CD4-positive, CD25-positive, alpha-beta regulatory T cell (primary cell): ENCODE measurements at regions not wholly inside any gene's neighbourhood (a gene's known extent, or its start where the extent isn't known, plus 50 kb on each side); places are given as distances from the start of the nearest gene placed in this dataset.

Experiments
- ATAC-seq, 2 donors: fragments of 150-1000 bp; cut with Tn5 transposase; one replicate each; pipeline ENCODE4 v1.10.0; 2021; ENCODE audit warnings: low read depth in 2 of 2, moderate number of reproducible peaks in 2 of 2, moderate library complexity in 1 of 2
- DNase-seq, 3 donors: peaks; one replicate each; pipeline versions ENCODE4 v3.0.0 to v3.0.0-alpha.2; 2012 to 2022; ENCODE audit warnings: mixed read lengths in 1 of 3
- H3K27ac ChIP-seq: one replicate; pipeline ENCODE4 v1.7.0; 2013; ENCODE audit warnings: mild to moderate bottlenecking, low read length; ENCODE audit not compliant: insufficient read depth, poor library complexity, severe bottlenecking
- H3K27me3 ChIP-seq: one replicate; pipeline ENCODE4 v1.7.0; 2013; ENCODE audit warnings: low read length; ENCODE audit not compliant: control insufficient read depth, insufficient read depth
- H3K36me3 ChIP-seq: one replicate; pipeline ENCODE4 v1.7.0; 2013; ENCODE audit warnings: mild to moderate bottlenecking, low read length, moderate library complexity; ENCODE audit not compliant: control insufficient read depth, insufficient read depth
- H3K4me1 ChIP-seq: 2 replicates; pipeline ENCODE4 v1.7.0; 2013; ENCODE audit warnings: mild to moderate bottlenecking, low read length; ENCODE audit not compliant: insufficient read depth, control insufficient read depth, poor library complexity, severe bottlenecking
- H3K4me3 ChIP-seq: one replicate; pipeline ENCODE4 v1.7.0; 2013; ENCODE audit warnings: low read depth, mild to moderate bottlenecking, low read length, moderate library complexity
- H3K9me3 ChIP-seq, 2 experiments: 1 replicate in 1 of 2; 2 replicates in 1 of 2; pipeline ENCODE4 v1.7.0; 2013; ENCODE audit warnings: low read length in 2 of 2, mild to moderate bottlenecking in 1 of 2, moderate library complexity in 1 of 2; ENCODE audit not compliant: control insufficient read depth in 2 of 2
- H3K27ac Mint-ChIP-seq, 3 donors: one replicate each; pipeline ENCODE4 v1.8.0; 2020 to 2022; ENCODE audit warnings: mild to moderate bottlenecking in 3 of 3, mixed read lengths in 3 of 3, moderate library complexity in 2 of 3
- H3K27me3 Mint-ChIP-seq: one replicate; pipeline ENCODE4 v1.8.0; 2022; ENCODE audit warnings: mild to moderate bottlenecking, mixed read lengths
- H3K36me3 Mint-ChIP-seq: one replicate; pipeline ENCODE4 v1.8.0; 2020; ENCODE audit warnings: mixed read lengths
- H3K4me1 Mint-ChIP-seq, 4 donors: one replicate each; pipeline ENCODE4 v1.8.0; 2020 to 2022; ENCODE audit warnings: mixed read lengths in 4 of 4, mild to moderate bottlenecking in 1 of 4
- H3K4me3 Mint-ChIP-seq, 4 donors: one replicate each; pipeline ENCODE4 v1.8.0; 2020 to 2022; ENCODE audit warnings: mild to moderate bottlenecking in 4 of 4, mixed read lengths in 4 of 4, moderate library complexity in 3 of 4
- H3K9me3 Mint-ChIP-seq, 7 donors: one replicate each; pipeline ENCODE4 v1.8.0; 2020 to 2022; ENCODE audit warnings: mixed read lengths in 7 of 7, mild to moderate bottlenecking in 3 of 7, moderate library complexity in 2 of 7

- Mint-ChIP-seq H3K36me3 (no peaks in the 10 kb centered on the region), H3K27ac (no peak overlapping the region), H3K27me3 (no peaks in the 10 kb centered on the region), H3K4me3 (no peak overlapping the region), H3K4me1 (no peaks in the 10 kb centered on the region), H3K9me3 (peaks cover 0 to 42% (median 10%) of the 10 kb centered on the region in 7 donors)
- Histone ChIP-seq H3K36me3 (no peaks in the 10 kb centered on the region), H3K4me1 (no peaks in the 10 kb centered on the region), H3K27ac (no peak overlapping the region), H3K27me3 (no peaks in the 10 kb centered on the region), H3K4me3 (no peak overlapping the region), H3K9me3 (peaks cover 2 to 11% of the 10 kb centered on the region in 2 experiments)
- ATAC-seq (no peak), DNase-seq (no peak)
Observed at GRCh38 chr16:64047207-64047606, 1074.7 kb downstream of the CDH11 start.

- Histone ChIP-seq H3K27ac (no peak overlapping the region), H3K4me1 (no peaks in the 10 kb centered on the region), H3K4me3 (no peak overlapping the region), H3K9me3 (peaks cover under 1 to 8% of the 10 kb centered on the region in 2 experiments), H3K36me3 (no peaks in the 10 kb centered on the region), H3K27me3 (no peaks in the 10 kb centered on the region)
- no peak for DNase-seq
- no peak for ATAC-seq
- H3K9me3 Mint-ChIP-seq: peaks cover 1 to 42% (median 14%) of the 10 kb centered on the region in 7 donors
- no peak overlapping the region for H3K4me3 Mint-ChIP-seq
- no peaks in the 10 kb centered on the region for H3K27me3 Mint-ChIP-seq
- H3K36me3 Mint-ChIP-seq: no peaks in the 10 kb centered on the region
- no peaks in the 10 kb centered on the region for H3K4me1 Mint-ChIP-seq
- no peak overlapping the region for H3K27ac Mint-ChIP-seq
Observed at GRCh38 chr16:64035337-64035736, 1086.5 kb downstream of the CDH11 start.

GRCh38 chr16:64019339-64019738 is 1102.5 kb downstream of the CDH11 start:
- Mint-ChIP-seq H3K9me3 (peaks cover 1 to 22% (median 5%) of the 10 kb centered on the region in 7 donors), H3K27me3 (no peaks in the 10 kb centered on the region), H3K4me1 (no peaks in the 10 kb centered on the region), H3K4me3 (no peak overlapping the region), H3K36me3 (no peaks in the 10 kb centered on the region), H3K27ac (no peak overlapping the region)
- ATAC-seq (no peak), DNase-seq (no peak)
- no peaks in the 10 kb centered on the region for H3K4me1 ChIP-seq
- no peak overlapping the region for H3K27ac ChIP-seq
- H3K27me3 ChIP-seq: no peaks in the 10 kb centered on the region
- H3K9me3 ChIP-seq: peaks cover 0 to 13% of the 10 kb centered on the region in 2 experiments
- H3K4me3 ChIP-seq: no peak overlapping the region
- no peaks in the 10 kb centered on the region for H3K36me3 ChIP-seq

- H3K36me3 Mint-ChIP-seq: no peaks in the 10 kb centered on the region
- H3K27me3 Mint-ChIP-seq: no peaks in the 10 kb centered on the region
- Histone ChIP-seq H3K27me3 (no peaks in the 10 kb centered on the region), H3K9me3 (peaks cover 0 to 6% of the 10 kb centered on the region in 2 experiments), H3K4me3 (no peak overlapping the region), H3K27ac (no peak overlapping the region), H3K4me1 (no peaks in the 10 kb centered on the region), H3K36me3 (no peaks in the 10 kb centered on the region)
- DNase-seq (no peak), ATAC-seq (no peak)
- no peaks in the 10 kb centered on the region for H3K4me1 Mint-ChIP-seq
- H3K9me3 Mint-ChIP-seq: peaks cover 1 to 25% (median 5%) of the 10 kb centered on the region in 7 donors
- no peak overlapping the region for H3K4me3 Mint-ChIP-seq
- H3K27ac Mint-ChIP-seq: no peak overlapping the region
Observed at GRCh38 chr16:64017796-64018195, 1104.1 kb downstream of the CDH11 start.

- Histone ChIP-seq H3K36me3 (no peaks in the 10 kb centered on the region), H3K27ac (no peak overlapping the region), H3K4me1 (no peaks in the 10 kb centered on the region), H3K4me3 (no peak overlapping the region), H3K27me3 (no peaks in the 10 kb centered on the region), H3K9me3 (peaks cover 0 to 11% of the 10 kb centered on the region in 2 experiments)
- H3K36me3 Mint-ChIP-seq: no peaks in the 10 kb centered on the region
- no peaks in the 10 kb centered on the region for H3K4me1 Mint-ChIP-seq
- peaks cover 0 to 32% (median 14%) of the 10 kb centered on the region in 7 donors for H3K9me3 Mint-ChIP-seq
- ATAC-seq: no peak
- no peak overlapping the region for H3K27ac Mint-ChIP-seq
- no peak for DNase-seq
- H3K27me3 Mint-ChIP-seq: no peaks in the 10 kb centered on the region
- no peak overlapping the region for H3K4me3 Mint-ChIP-seq
Observed at GRCh38 chr16:64013856-64014255, 1108.0 kb downstream of the CDH11 start.

GRCh38 chr16:64012166-64012565 is 1109.7 kb downstream of the CDH11 start:
- H3K27ac Mint-ChIP-seq: no peak overlapping the region
- H3K4me3 Mint-ChIP-seq: no peak overlapping the region
- no peaks in the 10 kb centered on the region for H3K27me3 ChIP-seq
- H3K36me3 ChIP-seq: no peaks in the 10 kb centered on the region
- peaks cover 0 to 37% (median 16%) of the 10 kb centered on the region in 7 donors for H3K9me3 Mint-ChIP-seq
- no peaks in the 10 kb centered on the region for H3K4me1 Mint-ChIP-seq
- no peak overlapping the region for H3K27ac ChIP-seq
- no peaks in the 10 kb centered on the region for H3K27me3 Mint-ChIP-seq
- H3K36me3 Mint-ChIP-seq: no peaks in the 10 kb centered on the region
- H3K4me3 ChIP-seq: no peak overlapping the region
- ATAC-seq (no peak), DNase-seq (no peak)
- H3K9me3 ChIP-seq: peaks cover 0 to 11% of the 10 kb centered on the region in 2 experiments
- H3K4me1 ChIP-seq: no peaks in the 10 kb centered on the region

GRCh38 chr16:64011650-64012049 is 1110.2 kb downstream of the CDH11 start:
- no peaks in the 10 kb centered on the region for H3K27me3 Mint-ChIP-seq
- no peak for DNase-seq
- peaks cover 0 to 37% (median 17%) of the 10 kb centered on the region in 7 donors for H3K9me3 Mint-ChIP-seq
- Histone ChIP-seq H3K36me3 (no peaks in the 10 kb centered on the region), H3K9me3 (peaks cover 0 to 11% of the 10 kb centered on the region in 2 experiments), H3K27ac (no peak overlapping the region), H3K4me1 (no peaks in the 10 kb centered on the region), H3K4me3 (no peak overlapping the region), H3K27me3 (no peaks in the 10 kb centered on the region)
- no peak overlapping the region for H3K4me3 Mint-ChIP-seq
- H3K36me3 Mint-ChIP-seq: no peaks in the 10 kb centered on the region
- ATAC-seq: no peak
- H3K27ac Mint-ChIP-seq: no peak overlapping the region
- H3K4me1 Mint-ChIP-seq: no peaks in the 10 kb centered on the region

- H3K27me3 ChIP-seq: no peaks in the 10 kb centered on the region
- DNase-seq: no peak
- ATAC-seq: no peak
- Mint-ChIP-seq H3K27ac (no peak overlapping the region), H3K9me3 (peaks cover 0 to 34% (median 19%) of the 10 kb centered on the region in 7 donors), H3K4me1 (no peaks in the 10 kb centered on the region), H3K27me3 (no peaks in the 10 kb centered on the region), H3K4me3 (no peak overlapping the region), H3K36me3 (no peaks in the 10 kb centered on the region)
- H3K9me3 ChIP-seq: peaks cover 0 to 16% of the 10 kb centered on the region in 2 experiments
- no peak overlapping the region for H3K4me3 ChIP-seq
- H3K36me3 ChIP-seq: no peaks in the 10 kb centered on the region
- H3K27ac ChIP-seq: no peak overlapping the region
- no peaks in the 10 kb centered on the region for H3K4me1 ChIP-seq
Observed at GRCh38 chr16:64008131-64008530, 1113.7 kb downstream of the CDH11 start.
